ENCODE measurements at regions not wholly inside any gene's neighbourhood (a gene's known extent, or its start where the extent isn't known, plus 50 kb on each side); places are given as distances from the start of the nearest gene placed in this dataset.

DNA sequence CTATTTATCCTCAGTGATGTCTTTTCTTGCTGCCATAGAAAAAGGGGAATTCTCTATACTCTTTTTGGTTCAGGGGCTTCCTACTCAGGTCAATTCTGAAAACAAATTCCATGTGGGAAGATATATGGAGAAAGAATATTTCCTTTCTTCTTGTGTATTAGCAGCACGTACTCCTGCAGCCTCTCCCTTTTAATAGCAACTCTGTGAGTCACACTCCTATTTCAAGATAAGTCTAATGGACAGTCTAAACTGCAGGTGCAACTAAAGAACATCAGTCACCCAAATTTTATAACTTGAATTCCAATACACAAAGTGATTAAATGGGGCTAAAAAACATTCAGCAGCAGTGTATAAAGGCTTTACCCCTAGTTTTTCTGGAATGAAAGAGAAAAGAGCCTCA lies 942.2 kb downstream of the CNTNAP5 start:
- TF ChIP-seq, protein P1, sequence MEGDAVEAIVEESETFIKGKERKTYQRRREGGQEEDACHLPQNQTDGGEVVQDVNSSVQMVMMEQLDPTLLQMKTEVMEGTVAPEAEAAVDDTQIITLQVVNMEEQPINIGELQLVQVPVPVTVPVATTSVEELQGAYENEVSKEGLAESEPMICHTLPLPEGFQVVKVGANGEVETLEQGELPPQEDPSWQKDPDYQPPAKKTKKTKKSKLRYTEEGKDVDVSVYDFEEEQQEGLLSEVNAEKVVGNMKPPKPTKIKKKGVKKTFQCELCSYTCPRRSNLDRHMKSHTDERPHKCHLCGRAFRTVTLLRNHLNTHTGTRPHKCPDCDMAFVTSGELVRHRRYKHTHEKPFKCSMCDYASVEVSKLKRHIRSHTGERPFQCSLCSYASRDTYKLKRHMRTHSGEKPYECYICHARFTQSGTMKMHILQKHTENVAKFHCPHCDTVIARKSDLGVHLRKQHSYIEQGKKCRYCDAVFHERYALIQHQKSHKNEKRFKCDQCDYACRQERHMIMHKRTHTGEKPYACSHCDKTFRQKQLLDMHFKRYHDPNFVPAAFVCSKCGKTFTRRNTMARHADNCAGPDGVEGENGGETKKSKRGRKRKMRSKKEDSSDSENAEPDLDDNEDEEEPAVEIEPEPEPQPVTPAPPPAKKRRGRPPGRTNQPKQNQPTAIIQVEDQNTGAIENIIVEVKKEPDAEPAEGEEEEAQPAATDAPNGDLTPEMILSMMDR (IDR thresholded peaks at IDR 0.05): no peak
- no peak for TF ChIP-seq ZFX (IDR thresholded peaks at IDR 0.05; ENCODE audit: borderline replicate concordance)

Data from 22Rv1 (cell line).